ENCODE measurements at regions not wholly inside any gene's neighbourhood (a gene's known extent, or its start where the extent isn't known, plus 50 kb on each side); places are given as distances from the start of the nearest gene placed in this dataset.

DNA sequence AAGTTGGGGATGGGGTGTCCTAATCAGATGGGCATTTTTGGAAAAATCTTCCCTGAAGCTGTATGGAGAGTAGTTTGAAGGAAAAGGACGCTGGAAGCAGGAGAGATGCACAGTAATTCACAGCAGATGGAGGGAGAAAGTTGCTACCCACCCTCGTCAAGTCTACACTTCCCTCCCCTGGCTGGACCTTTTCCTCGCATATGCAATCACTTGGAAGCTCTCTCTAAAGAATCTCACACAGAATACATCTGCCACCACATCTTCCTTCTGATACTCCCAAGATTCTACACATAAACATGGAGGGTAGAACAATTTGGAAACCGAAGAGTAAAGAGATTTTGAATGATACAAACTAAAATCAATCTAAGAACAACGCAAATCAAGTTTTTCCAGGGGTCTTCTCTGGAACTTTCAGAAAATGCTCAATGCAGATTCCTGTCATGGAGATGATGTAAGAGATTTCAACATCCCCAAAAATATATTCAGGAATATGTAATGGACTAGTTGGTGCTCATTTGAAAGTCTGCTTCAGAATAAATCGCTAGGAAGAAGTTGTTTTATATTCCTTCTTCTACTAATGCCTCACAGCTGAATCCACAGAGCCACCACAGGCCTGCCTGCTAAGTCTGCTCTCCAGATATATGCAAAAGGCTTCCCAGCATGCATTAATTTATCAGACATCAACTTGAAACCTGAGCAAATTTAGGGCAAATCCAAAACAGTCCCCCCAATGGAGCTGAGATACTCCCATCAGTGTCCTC, 291.5 kb downstream of the LRATD1 start:
- no peak for DNase-seq

DNA sequence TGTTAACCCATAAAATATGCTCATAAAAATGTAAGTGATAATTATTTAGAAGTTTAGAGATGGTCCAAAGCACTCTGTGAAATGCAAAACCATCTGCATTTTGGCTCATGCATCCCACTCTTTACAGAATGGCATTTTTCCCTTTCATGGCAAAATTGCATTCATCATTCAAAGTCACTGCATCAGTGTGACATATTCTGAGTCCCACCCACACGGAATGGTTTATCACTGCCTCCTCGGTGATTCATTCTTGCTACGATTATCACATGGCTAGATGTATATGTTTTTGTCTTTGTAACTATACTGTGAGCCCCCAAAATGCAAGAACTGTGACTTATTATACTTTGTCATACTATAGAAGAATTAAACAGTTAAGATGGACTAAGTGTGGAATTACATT, 293.0 kb downstream of the LRATD1 start:
- DNase-seq, result no peak

DNA sequence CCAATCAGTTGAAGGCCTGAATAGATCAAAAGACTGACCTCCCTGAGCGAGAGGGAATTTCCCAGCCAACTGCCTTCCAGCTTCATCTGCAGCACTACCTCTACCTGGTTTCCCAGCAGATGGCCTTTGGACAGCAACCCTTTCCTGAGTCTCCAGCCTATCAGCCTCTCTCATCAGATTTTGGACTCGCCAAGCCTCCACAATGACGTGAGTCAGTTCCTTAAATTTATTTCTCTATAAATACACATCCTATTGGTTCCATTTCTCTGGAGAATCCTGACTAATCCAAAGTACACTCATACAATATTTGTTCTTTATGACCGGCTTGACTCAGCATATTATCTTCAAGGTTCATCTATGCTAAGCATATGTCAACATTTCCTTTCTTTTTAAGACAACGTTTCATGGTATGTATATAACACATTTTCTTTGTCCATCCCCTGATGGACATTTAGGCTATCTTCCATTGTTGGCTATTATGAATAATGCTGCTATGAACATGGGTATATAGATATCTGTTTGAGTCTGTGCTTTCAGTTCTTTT, 294.6 kb downstream of the LRATD1 start:
- no peak for DNase-seq

DNA sequence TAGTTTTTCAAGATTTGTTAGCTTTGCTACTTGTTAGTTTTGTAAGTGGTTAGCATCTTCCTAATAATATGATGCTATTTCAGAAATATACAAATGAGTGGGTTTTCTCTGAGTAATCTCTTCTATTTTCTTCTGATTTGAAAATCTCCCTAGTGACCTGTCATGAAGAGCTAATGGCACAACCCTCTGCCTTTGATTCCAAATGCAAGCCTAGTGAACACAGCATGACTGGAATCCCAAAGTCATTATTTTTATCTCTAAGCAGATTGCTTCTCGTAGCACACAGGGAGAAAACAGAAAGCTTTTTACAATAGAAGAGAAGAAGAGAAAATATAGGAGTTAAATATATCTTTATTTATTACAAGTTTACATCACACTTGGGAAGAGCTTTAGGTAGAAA, 295.5 kb downstream of the LRATD1 start:
- DNase-seq, result no peak

DNA sequence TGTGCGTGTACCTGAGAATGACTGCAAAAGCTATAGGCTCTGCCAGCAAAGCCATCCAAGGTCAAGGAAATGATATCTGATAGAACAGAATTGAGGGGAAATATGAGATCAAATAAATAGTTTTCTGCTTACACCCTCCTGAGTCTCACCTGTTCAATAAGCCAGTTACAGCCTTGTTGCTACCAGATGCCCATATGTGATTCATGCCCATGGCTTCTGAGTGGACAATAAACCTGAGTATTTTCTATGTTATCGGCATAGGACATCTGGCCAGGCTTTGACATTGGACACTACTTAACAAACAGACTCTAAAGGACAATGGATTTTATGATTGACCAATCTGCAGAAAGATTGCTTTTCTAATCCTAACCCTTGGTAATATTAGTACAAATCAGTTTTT, 297.9 kb downstream of the LRATD1 start:
- no peak for DNase-seq

DNA sequence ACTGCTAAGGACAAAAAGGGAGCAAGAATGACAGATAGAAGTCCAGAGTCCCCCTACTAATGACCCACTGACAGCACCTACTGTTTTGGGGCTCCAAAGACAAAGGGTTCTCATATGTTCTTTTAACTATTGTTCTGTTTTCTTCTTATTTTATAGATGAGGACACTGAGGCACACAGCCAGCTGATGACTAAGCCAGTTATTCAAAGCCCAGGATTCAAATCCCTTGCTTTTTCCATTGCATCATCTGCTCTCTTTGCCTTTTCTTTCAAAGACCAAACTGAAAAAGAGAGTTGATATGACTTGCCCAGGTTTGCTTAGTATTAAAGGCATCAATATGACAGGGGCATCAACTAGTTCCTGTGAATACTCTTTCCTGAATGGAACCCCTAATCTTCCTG, 299.8 kb downstream of the LRATD1 start:
- no peak for DNase-seq

DNA sequence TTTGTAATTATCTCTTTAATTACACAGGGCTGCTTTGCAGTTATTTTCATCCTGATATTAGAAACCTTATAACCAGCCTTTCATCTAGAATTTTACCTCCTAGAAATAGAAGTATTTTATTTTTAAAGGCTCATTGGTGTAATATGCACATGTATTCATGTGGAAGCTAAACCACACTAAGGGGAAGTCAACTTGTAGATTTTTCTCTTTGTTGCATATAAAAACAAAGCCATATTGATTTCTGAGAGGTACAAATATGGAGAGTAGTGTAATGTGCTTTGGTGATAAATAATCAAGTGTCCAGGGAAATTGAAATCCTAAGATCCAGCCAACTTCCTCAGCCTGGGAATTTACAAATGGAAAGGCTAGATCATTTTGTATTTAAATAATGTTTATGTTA, 301.2 kb downstream of the LRATD1 start:
- DNase-seq, result no peak

DNA sequence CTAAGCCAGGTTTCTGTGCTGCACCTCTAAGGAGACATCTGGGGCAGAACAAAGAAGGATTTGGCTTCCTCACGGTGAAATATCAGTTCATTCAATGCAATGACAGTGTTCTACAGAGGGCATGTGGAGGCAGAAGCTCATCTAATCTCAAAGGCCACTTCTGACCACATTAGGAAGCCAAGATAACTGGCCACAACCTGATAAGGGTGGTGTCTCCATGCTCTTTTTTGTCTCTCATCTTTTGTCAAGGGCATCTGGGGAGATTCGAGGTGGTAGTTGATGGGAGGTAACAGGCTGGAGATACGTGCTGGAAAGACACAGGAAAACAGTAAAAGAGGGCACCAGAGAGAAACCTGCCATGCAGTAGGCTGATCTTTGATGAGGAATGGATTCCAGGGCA, 303.9 kb downstream of the LRATD1 start:
- no peak for DNase-seq

DNA sequence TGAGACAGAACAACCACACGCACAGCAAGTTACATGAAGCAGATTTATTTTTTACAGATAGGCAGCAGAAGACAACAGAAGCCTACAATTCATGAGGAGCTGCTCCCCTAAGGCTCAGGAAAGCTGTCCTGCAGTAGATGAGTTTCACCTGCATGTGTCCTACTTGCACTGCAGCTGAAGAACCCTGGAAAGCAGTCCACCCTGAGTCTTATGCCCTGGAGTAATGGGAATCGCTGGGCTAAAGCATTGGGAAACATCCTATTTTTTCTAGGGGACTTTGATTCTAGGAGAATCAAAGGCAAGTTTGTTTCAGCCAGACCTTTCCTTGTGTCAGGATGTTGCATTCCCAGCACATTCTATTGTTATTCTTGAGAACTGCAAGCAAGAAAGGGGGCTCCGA, 304.8 kb downstream of the LRATD1 start:
- no peak for DNase-seq

DNA sequence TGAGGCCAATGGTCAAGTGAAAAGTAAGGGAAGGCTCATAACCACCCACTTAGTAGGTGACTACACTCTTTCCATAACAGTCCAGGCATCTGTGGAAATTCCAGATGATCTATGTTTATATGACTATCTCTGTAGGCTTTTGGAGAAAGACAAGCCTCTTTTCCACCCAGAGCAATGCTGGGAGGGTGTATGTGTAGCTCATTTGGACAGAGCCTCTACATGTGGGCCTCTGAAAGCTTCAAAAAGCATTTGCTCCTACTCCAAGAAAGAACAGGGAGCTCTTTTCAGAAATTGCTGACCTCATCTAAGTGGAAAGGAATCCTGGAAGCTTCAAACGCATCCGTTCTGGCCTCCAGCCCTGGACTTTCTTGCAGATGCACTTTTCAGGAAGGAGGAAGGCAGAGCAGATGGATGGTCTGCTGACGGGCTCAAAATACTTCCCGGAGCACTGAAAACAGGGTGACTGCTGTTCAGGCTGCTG, 308.7 kb downstream of the LRATD1 start:
- DNase-seq, result peak; percentile 90

DNA sequence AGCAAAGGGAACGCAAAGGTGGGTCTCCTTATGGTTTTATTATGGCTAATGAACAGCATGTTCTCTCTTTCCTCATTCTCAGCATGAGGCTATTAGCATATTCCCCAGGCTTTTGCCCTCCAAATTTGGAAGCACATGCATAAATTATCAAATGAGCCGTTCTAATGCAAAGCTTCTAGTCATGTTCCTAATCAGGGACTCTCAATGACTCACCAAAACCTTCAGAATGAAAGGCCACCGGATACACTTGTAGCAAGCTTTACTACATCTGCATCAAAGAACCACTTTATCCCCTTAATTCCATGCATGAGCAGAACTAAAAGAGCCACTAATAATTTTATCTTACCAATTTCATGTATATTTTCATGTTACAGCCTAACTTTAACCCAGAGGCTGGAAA, 310.5 kb downstream of the LRATD1 start:
- no peak for DNase-seq

DNA sequence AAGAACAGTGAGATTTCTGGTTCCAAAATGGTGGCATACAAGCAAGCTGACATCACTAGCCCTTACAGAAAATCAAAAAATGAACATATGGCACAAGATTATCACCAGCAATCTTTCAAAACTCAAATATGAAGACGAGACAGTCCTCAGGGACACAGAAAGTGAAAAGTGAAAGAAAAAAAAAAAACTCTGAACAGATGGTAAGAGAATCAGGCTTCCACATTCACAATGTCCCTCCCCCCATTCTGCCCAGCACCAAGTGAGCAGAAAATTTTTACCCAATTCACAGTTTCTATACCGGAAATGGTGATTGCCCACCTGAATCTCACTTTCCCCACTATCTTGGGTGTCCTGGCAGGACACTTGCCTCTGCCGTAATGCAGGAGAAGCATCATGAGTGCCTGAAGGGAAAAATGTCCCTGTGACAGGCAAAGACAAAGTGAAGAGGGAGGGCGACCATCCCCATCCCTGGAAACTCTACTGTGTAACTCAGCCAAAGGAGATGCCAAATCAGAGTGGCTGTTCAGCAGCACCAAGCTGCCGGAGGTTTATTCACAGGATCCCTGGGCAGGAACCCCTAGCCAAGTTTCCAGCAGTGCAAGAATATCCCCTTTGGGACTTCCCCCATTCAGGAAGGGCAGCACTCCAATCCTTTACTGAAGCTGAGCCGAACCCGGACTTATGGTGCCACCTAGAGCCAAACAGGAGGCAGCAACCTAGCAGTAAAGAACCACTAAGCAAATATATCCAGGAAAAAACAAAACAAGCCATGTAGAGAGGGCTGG, 312.2 kb downstream of the LRATD1 start:
- no peak for DNase-seq

DNA sequence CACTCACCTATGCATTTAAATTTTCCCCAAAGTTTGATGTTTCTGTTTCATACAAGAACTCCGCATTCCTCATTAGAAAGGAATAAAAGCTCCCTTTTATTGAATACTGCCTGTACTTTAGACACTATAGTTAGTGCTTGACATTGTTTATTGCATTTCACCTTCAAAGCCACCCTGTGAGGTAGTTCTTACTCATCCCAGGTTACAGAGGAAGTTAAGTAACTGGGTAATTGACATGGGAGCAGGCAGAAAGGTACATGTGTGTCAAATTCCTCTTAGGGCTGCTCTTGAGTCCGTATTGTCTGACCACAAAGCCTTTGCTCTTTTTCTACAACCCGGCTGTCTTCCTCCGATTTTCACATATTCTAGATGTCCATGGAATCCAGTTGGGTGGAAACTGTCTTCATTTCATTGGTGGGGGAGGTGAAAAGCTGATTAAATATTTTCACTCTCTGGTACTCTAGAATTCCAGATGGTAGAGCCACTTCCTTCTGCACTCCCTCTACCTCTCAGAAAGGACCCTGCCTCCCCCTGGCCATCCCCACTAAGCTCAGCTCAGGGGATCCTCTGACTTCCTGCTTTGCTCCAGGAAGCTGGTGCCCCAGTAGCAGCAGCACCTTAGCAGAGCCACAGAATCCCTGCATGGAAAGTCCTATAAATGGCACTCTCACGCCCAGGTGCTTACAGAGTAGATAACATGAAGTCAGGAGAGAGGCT, 319.2 kb downstream of the LRATD1 start:
- DNase-seq, result no peak

DNA sequence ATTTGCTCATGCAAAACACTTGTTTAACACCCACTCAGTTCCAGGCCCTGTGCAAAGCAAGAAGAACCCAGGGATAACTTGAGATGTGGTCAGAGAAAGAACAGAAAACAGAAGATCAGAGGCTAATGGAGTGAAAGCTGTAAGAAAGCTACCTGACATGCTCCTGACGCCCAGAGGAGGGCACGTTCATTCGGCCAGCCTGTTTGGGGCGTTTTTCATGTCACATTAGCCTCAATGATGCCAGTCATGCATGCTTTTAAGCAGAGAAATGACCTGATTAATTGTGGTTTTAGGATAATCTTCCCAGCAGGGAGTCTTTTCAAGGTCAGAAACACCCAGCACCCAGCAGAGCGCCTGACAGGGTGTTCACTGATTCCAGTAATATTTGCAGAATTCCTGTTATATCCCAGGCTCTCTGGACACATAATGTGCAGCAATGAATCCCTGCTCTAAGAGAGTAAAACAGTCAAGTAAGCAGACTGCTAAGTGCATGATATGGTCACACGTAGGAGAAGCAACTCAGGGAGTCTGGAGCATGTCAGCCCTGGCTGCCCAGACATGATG, 320.0 kb downstream of the LRATD1 start:
- no peak for DNase-seq

DNA sequence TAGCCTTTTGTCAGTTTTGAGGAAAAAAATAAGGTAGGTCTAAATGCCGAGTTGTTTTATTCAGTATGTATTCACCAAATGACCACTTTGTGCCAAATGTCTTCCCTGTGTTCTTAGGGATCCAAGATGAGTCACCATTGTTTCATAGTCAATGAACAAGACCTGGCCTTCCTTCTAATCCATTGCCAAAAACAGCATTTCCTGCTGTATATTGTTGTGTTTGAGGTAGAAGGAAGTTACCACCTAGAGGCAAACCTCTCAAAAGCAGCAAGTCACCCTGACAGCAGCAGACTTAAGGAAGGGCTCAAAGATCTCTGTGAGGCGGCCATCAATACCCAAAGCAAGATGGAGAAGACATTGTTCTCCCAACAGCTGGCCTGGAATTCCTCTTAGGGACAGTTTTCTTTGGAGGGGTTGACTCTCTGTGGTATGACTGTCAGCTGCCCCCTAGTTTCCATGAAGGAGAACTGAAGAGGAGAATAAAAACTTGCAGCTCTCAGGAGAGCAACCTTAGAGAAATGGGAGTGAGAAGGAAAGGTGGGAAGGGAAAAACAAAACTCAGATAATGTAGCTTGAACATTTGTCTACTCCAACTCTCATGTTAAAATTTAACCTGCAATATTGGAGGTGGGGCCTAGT, 328.3 kb downstream of the LRATD1 start:
- DNase-seq, result no peak

DNA sequence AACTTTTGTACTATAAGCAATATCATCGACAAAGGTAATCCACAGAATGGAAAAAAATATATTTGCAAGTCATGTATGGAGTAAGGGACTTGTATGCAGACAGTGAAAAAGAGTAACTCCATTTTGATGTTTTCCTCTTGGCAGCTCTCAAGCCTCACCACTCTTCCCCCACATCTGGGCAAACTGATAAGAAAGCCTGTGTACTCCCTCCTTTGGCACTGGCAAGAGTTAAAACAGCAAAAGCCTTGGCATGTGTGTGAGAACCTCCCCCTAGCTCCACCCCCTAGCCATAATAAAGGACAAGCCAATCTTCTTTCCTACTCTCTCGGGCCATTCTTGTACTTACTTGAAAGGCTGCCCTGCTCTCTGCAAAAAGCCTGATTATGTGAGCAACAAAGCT, 335.2 kb downstream of the LRATD1 start:
- no peak for DNase-seq

DNA sequence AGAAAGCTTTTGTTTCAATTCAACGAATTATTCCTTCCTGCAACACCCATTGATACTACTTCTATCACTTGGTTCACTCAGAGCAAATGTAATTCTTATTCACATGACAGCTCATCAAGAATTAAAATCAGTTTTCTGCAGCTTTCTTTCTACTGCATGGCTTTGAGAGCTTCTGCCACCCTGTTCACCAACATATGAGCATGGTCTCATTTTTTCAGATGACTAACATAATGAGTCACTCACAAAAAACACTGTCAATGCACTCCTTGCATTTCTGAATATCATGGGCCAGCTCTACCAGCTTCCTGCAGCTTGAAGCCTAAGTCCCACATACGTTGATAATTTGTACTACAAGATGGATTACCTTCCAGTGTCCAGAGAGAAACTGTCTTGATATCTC, 342.9 kb downstream of the LRATD1 start:
- DNase-seq, result no peak

DNA sequence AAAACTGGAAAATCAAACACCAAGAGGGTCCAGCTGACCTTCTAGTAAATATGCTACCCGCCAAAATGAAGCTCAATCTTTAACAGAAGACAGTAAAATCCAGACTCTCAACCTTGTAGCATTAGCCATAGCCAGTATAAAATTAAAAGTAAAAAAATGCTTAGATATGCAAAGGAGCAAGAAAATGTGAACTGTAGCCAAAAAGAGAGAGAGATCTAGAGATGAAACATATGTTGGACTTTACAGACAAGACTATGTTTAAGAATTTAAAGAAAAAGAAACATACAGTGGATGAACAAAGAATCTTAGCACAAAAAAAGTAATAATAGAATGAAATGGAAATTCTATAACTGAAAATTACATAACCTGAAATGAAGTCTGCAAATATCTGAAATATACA, 344.5 kb downstream of the LRATD1 start:
- no peak for DNase-seq

DNA sequence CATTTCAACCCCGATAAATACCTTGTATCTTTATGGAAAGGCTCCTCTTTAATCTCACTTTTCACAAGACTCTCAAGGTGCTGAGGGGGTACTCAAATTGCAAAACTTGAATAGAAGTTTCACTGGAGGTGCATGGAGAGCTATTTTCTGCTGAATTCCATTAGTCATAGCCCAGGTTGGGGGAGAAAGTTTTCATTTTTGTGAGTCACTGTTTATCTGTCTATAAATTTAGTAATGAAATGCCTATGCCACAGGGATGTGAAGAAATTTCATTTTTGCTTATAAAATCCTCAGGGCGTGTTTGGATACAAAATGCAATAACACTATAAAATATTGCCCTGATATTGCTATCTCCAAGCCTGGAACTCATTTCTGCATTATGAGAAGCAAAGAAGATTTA, 346.3 kb downstream of the LRATD1 start:
- no peak for DNase-seq

DNA sequence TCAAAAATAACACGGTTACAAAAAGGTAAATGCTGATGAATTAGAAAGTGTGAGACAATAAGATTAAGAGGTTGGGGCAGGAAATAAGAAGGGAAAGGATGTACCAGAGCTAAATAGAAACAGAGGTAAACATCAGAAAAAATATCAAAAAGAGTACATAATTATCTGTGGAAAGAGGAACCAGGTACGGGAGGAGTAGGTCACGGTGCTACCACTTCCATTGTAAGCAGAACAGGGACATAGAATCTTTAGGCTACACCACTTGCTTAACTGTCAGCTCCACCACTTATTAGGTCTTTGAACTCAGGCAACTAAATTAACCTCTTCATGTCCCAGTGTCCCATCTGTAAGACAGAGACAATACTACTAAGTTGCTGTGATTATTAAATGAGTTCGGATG, 350.3 kb downstream of the LRATD1 start:
- DNase-seq, result no peak

DNA sequence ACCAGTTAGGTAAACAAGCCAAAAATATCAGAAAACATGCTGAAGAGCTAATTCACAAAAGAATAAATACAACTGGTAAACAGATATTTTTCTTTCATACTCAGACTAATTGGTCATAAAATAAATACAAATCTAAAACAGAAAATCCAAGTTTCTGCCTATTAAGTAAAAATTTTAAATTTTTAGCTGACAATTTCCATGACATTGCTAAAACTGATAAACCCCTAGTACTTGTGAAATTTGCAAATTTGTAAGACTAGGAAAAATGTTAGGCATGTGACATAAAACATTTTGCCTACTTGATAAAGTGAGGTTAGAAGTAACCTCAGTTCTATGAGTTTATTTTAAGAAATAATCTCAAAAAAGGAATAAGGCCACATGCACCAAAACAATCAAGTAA, 356.1 kb downstream of the LRATD1 start:
- no peak for DNase-seq

DNA sequence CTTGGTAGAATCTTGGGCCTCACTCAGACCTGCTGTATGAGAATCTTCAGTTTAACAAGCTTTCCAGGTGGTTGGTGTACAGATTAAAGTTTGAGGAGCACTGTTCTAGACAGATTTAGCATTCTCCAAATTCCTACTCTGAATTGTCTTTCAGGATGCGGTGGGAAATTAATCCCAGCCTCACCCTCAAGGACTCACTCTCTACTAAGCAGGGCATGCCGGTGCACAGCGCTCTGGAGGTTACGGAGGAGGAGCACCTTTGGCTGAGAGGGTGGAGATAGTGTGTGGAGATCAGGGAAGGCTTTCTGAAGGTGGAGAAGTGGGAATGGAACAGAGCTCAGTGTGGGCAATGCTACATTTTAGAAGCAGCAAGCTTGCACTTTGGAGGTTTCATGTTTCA, 359.2 kb downstream of the LRATD1 start:
- DNase-seq, result no peak

DNA sequence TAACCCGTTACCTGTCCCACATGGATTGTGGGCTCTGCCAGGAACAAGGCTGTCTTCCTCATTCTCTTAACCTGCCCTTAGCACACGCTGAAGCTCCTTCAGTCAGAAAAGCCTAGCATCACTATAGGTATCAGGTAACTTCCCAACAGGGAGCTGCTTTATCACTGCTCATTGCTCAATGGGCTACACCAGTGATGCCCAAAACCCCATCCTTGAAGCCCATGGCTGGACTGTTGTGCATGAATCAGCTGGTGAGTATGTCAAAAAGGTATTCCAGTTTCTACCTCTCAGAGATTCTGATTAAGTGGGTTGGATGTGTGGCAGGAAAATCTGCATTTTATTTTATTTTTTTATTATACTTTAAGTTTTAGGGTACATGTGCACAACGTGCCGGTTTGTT, 362.2 kb downstream of the LRATD1 start:
- no peak for DNase-seq

All from femur (tissue), 1 donor.